OCI-LY7 (cell line): ENCODE measurements at regions not wholly inside any gene's neighbourhood (a gene's known extent, or its start where the extent isn't known, plus 50 kb on each side); places are given as distances from the start of the nearest gene placed in this dataset.

Experiments used
- EZH2phosphoT487 ChIP-seq: fragments of 200-600 bp; sonication (generic); IDR thresholded peaks from 2 replicates; pipeline ENCODE4 v1.6.1; 2018; ENCODE audit warnings: low read depth, borderline replicate concordance, mild to moderate bottlenecking, mixed run types, antibody characterized with exemption, low read length, moderate library complexity, mixed read lengths
- TF ChIP-seq, protein P1 (sequence below): fragments of 200-600 bp; sonication (generic); conservative IDR thresholded peaks from 2 replicates; pipeline ENCODE4 v1.5.1; 2014; ENCODE audit warnings: mild to moderate bottlenecking, antibody characterized with exemption, low read length, moderate library complexity, mixed read lengths

DNA sequence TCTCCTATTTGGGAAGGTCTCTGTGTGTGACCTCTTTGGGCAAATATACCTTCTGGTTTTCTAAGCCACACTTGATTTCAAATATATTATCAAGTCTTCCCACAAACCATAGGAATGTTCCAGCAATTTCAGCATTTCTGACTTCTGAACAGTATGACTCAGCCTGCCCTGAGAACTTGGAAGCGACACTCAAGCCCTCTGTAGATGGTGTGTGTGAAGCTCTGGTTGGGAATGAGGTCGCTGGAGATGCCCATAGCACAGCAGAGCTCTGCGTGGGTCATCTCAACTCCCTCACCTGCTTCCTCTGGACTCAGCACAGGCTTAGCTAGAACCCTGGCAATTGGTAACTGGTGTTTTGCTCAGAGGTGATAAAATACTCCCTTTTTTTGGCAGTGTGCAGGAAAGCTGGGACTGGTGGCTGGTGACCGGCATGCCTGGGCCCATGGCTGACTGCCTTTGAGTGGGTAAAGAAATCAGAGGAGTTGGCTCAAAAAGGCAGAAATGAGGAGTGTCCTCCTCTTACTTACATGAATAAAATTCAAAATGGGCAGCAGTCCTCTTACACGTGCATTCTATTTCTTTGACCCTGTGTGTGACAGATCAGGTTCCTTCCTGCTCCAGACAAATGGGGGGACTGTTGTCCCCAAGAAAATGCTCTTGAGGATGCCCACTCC lies 87.5 kb upstream of the NRP1 start:
- no peak for TF ChIP-seq EZH2phosphoT487
- TF ChIP-seq, protein P1, sequence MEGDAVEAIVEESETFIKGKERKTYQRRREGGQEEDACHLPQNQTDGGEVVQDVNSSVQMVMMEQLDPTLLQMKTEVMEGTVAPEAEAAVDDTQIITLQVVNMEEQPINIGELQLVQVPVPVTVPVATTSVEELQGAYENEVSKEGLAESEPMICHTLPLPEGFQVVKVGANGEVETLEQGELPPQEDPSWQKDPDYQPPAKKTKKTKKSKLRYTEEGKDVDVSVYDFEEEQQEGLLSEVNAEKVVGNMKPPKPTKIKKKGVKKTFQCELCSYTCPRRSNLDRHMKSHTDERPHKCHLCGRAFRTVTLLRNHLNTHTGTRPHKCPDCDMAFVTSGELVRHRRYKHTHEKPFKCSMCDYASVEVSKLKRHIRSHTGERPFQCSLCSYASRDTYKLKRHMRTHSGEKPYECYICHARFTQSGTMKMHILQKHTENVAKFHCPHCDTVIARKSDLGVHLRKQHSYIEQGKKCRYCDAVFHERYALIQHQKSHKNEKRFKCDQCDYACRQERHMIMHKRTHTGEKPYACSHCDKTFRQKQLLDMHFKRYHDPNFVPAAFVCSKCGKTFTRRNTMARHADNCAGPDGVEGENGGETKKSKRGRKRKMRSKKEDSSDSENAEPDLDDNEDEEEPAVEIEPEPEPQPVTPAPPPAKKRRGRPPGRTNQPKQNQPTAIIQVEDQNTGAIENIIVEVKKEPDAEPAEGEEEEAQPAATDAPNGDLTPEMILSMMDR = no peak
